GM23338 (cell line): ENCODE measurements at regions not wholly inside any gene's neighbourhood (a gene's known extent, or its start where the extent isn't known, plus 50 kb on each side); places are given as distances from the start of the nearest gene placed in this dataset.

ENCODE experiments used
- ATAC-seq: fragments of 200-7000 bp; cut with Tn5 transposase; 3 replicates; pipeline ENCODE4 v1.9.1; 2020
- DNase-seq: peaks from one replicate; pipeline ENCODE4 v3.0.0-alpha.2; 2015; ENCODE audit warnings: low spot score
- H2AFZ ChIP-seq: fragments of 200-600 bp; sonication (generic); 2 replicates; pipeline ENCODE4 v1.8.0; 2016; ENCODE audit warnings: antibody characterized with exemption, mild to moderate bottlenecking, moderate library complexity
- H3F3A ChIP-seq: fragments of 200-600 bp; sonication (generic); replicated peaks from 2 replicates; pipeline ENCODE4 v1.8.0; 2017; ENCODE audit warnings: antibody characterized with exemption, mixed run types, low read depth
- H3K27ac ChIP-seq: fragments of 200-600 bp; sonication (generic); 2 replicates; pipeline ENCODE4 v1.6.1; 2016; ENCODE audit warnings: low read depth
- H3K27me3 ChIP-seq: fragments of 200-600 bp; sonication (generic); 2 replicates; pipeline ENCODE4 v1.8.0; 2016; ENCODE audit warnings: mild to moderate bottlenecking, mixed run types, moderate library complexity; ENCODE audit not compliant: insufficient read depth
- H3K36me3 ChIP-seq: fragments of 200-600 bp; sonication (generic); 2 replicates; pipeline ENCODE4 v1.8.0; 2016; ENCODE audit warnings: mild to moderate bottlenecking; ENCODE audit not compliant: insufficient read depth
- H3K4me1 ChIP-seq: fragments of 200-600 bp; sonication (generic); 2 replicates; pipeline ENCODE4 v1.8.0; 2016; ENCODE audit warnings: mild to moderate bottlenecking, moderate library complexity; ENCODE audit not compliant: insufficient read depth
- H3K4me2 ChIP-seq: fragments of 200-600 bp; sonication (generic); 2 replicates; pipeline ENCODE4 v1.7.1; 2017; ENCODE audit warnings: mixed run types
- H3K4me3 ChIP-seq: fragments of 200-600 bp; sonication (generic); 2 replicates; pipeline ENCODE4 v1.6.1; 2016; ENCODE audit warnings: mixed run types
- H3K79me2 ChIP-seq: fragments of 200-600 bp; sonication (generic); replicated peaks from 2 replicates; pipeline ENCODE4 v1.8.0; 2017; ENCODE audit warnings: mild to moderate bottlenecking; ENCODE audit not compliant: insufficient read depth
- H3K9me2 ChIP-seq: fragments of 200-600 bp; sonication (generic); 2 replicates; pipeline ENCODE4 v1.8.0; 2017; ENCODE audit not compliant: insufficient read depth
- H4K20me1 ChIP-seq: fragments of 200-600 bp; sonication (generic); replicated peaks from 2 replicates; pipeline ENCODE4 v1.8.0; 2017; ENCODE audit warnings: mild to moderate bottlenecking; ENCODE audit not compliant: insufficient read depth
- H3K27ac Mint-ChIP-seq: 2 replicates; pipeline ENCODE4 v1.8.0; 2020; ENCODE audit warnings: inconsistent platforms, mild to moderate bottlenecking, moderate library complexity, mixed read lengths
- H3K27me3 Mint-ChIP-seq: 3 replicates; pipeline ENCODE4 v1.8.0; 2022; ENCODE audit warnings: low read depth, mild to moderate bottlenecking, moderate library complexity, mixed read lengths, inconsistent platforms; ENCODE audit not compliant: insufficient read depth, poor library complexity
- H3K36me3 Mint-ChIP-seq: 3 replicates; pipeline ENCODE4 v1.8.0; 2021; ENCODE audit warnings: low read depth, mild to moderate bottlenecking, inconsistent platforms, moderate library complexity, mixed read lengths
- H3K4me1 Mint-ChIP-seq: 3 replicates; pipeline ENCODE4 v1.8.0; 2020; ENCODE audit warnings: mild to moderate bottlenecking, inconsistent platforms, mixed read lengths
- H3K4me3 Mint-ChIP-seq: 3 replicates; pipeline ENCODE4 v1.8.0; 2021; ENCODE audit warnings: moderate library complexity, mild to moderate bottlenecking, inconsistent platforms, mixed read lengths
- H3K9me3 Mint-ChIP-seq: 3 replicates; pipeline ENCODE4 v1.8.0; 2020; ENCODE audit warnings: moderate library complexity, mild to moderate bottlenecking, inconsistent platforms, mixed read lengths
- CREB1 ChIP-seq: fragments of 250-450 bp; sonication (Bioruptor Pico); IDR thresholded peaks from 2 replicates; pipeline ENCODE4 v1.5.0; 2020; ENCODE audit warnings: low read depth, mild to moderate bottlenecking, moderate library complexity
- CTCF ChIP-seq, 2 experiments: fragments of 200-600 bp in 1 of 2; sonication (generic) in 1 of 2; conservative IDR thresholded peaks; 2 replicates each; pipeline versions ENCODE4 v1.5.1 to v1.6.1; 2016 to 2017; ENCODE audit warnings: antibody characterized with exemption in 2 of 2, low read depth in 2 of 2, mild to moderate bottlenecking in 2 of 2, moderate library complexity in 1 of 2
- ETS1 ChIP-seq: IDR thresholded peaks from 2 replicates; pipeline ENCODE4 v1.6.1; 2016; ENCODE audit warnings: antibody characterized with exemption
- EZH2 ChIP-seq: fragments of 200-600 bp; sonication (generic); IDR thresholded peaks from one replicate; pipeline ENCODE4 v1.8.0; 2017; ENCODE audit warnings: antibody characterized with exemption, mild to moderate bottlenecking, low read depth; ENCODE audit not compliant: unreplicated experiment
- EZH2phosphoT487 ChIP-seq: fragments of 200-600 bp; sonication (generic); IDR thresholded peaks from one replicate; pipeline ENCODE4 v1.8.1; 2018; ENCODE audit warnings: antibody characterized with exemption; ENCODE audit not compliant: unreplicated experiment
- NANOG ChIP-seq: IDR thresholded peaks from 2 replicates; pipeline ENCODE4 v1.6.1; 2016; ENCODE audit warnings: antibody characterized with exemption, borderline replicate concordance
- POLR2AphosphoS5 ChIP-seq: IDR thresholded peaks from 2 replicates; pipeline ENCODE4 v1.6.1; 2016; ENCODE audit warnings: antibody characterized with exemption, low read depth
- STAT1 ChIP-seq: IDR thresholded peaks from one replicate; pipeline ENCODE4 v1.6.1; 2016; ENCODE audit warnings: antibody characterized with exemption; ENCODE audit not compliant: unreplicated experiment
- ZNF114 ChIP-seq: fragments of 250-450 bp; sonication (Bioruptor Pico); IDR thresholded peaks from 2 replicates; pipeline ENCODE4 v1.5.0; 2020; ENCODE audit warnings: mild to moderate bottlenecking, moderate library complexity
- ZNF331 ChIP-seq: fragments of 250-450 bp; sonication (Bioruptor Pico); IDR thresholded peaks from 2 replicates; pipeline ENCODE4 v1.5.0; 2020; ENCODE audit warnings: low read depth, mild to moderate bottlenecking, moderate library complexity
- ZNF462 ChIP-seq: fragments of 250-450 bp; sonication (Bioruptor Pico); IDR thresholded peaks from 2 replicates; pipeline ENCODE4 v1.5.0; 2020; ENCODE audit warnings: mild to moderate bottlenecking, moderate library complexity
- TF ChIP-seq, protein P1 (sequence below): IDR thresholded peaks from one replicate; pipeline ENCODE4 v1.6.1; 2018; ENCODE audit warnings: antibody characterized with exemption; ENCODE audit not compliant: unreplicated experiment

DNA sequence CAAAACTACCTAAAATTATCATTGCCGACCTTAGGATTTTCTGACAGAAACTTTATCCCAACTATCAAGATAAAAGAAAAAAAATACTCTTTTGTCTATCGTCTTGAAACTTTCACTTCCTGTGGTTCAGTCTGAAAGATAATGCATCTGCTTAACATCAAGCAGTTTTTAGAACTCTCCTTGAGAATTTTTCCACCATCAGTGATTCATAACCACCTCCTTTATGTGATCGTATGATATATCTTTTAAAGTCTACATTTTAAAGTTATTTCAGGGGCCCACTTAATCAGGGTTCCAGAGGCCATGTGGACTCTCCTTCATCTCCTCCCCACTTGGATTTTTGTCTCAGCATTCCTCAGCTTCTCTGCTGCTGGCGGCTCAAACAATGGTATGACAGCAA lies 272.8 kb upstream of the TENM3 start:
- Histone ChIP-seq H3K36me3 (no peaks in the 10 kb centered on the region), H3K27me3 (no peaks in the 10 kb centered on the region), H3F3A (no peaks in the 10 kb centered on the region), H2AFZ (no peak overlapping the region), H3K4me2 (no peak overlapping the region), H3K9me2 (peaks cover 11% of the 10 kb centered on the region; the same call in 1 of the 2 replicates), H3K27ac (no peak overlapping the region), H3K79me2 (no peaks in the 10 kb centered on the region), H4K20me1 (no peaks in the 10 kb centered on the region), H3K4me3 (no peak overlapping the region), H3K4me1 (peaks cover 19% of the 10 kb centered on the region)
- H3K4me3 Mint-ChIP-seq: no peak overlapping the region
- H3K9me3 Mint-ChIP-seq: no peaks in the 10 kb centered on the region; the same call in 2 of the 3 replicates
- TF ChIP-seq, protein P1, sequence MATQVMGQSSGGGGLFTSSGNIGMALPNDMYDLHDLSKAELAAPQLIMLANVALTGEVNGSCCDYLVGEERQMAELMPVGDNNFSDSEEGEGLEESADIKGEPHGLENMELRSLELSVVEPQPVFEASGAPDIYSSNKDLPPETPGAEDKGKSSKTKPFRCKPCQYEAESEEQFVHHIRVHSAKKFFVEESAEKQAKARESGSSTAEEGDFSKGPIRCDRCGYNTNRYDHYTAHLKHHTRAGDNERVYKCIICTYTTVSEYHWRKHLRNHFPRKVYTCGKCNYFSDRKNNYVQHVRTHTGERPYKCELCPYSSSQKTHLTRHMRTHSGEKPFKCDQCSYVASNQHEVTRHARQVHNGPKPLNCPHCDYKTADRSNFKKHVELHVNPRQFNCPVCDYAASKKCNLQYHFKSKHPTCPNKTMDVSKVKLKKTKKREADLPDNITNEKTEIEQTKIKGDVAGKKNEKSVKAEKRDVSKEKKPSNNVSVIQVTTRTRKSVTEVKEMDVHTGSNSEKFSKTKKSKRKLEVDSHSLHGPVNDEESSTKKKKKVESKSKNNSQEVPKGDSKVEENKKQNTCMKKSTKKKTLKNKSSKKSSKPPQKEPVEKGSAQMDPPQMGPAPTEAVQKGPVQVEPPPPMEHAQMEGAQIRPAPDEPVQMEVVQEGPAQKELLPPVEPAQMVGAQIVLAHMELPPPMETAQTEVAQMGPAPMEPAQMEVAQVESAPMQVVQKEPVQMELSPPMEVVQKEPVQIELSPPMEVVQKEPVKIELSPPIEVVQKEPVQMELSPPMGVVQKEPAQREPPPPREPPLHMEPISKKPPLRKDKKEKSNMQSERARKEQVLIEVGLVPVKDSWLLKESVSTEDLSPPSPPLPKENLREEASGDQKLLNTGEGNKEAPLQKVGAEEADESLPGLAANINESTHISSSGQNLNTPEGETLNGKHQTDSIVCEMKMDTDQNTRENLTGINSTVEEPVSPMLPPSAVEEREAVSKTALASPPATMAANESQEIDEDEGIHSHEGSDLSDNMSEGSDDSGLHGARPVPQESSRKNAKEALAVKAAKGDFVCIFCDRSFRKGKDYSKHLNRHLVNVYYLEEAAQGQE: no peak
- TF ChIP-seq CTCF (conservative IDR thresholded peaks at IDR 0.05; ENCODE audit: low read depth in 2 of 2): no peak
- TF ChIP-seq POLR2AphosphoS5: no peak
- no peak for TF ChIP-seq NANOG
- no peak for TF ChIP-seq EZH2
- no peak for TF ChIP-seq ZNF462 (CRISPR knock-in tag)
- TF ChIP-seq ZNF114: no peak
- TF ChIP-seq CREB1 (CRISPR knock-in tag): no peak
- TF ChIP-seq ZNF331 (CRISPR knock-in tag): no peak
- TF ChIP-seq ETS1: no peak
- TF ChIP-seq EZH2phosphoT487: no peak
- TF ChIP-seq STAT1: no peak
- H3K27ac Mint-ChIP-seq: 0 out of 2 replicates have a peak overlapping the region, but pooled peaks have one; percentile 27
- H3K4me1 Mint-ChIP-seq: peaks cover 14% of the 10 kb centered on the region
- peaks cover 3% of the 10 kb centered on the region for H3K27me3 Mint-ChIP-seq
- DNase-seq (no peak), ATAC-seq (no peak)
- H3K36me3 Mint-ChIP-seq: no peaks in the 10 kb centered on the region; the same call in 1 of the 3 replicates
